ENCODE measurements at regions not wholly inside any gene's neighbourhood (a gene's known extent, or its start where the extent isn't known, plus 50 kb on each side); places are given as distances from the start of the nearest gene placed in this dataset.
"Not testable (repeated sequence)": the region's sequence is repeated elsewhere in the genome, so short reads cannot be mapped to it uniquely, and the experiment has no call there.

GRCh38 chr7:155947051-155947450 lies 134.8 kb upstream of the SHH start:
- Mint-ChIP-seq H3K27ac (no peak overlapping the region), H3K4me3 (no peak overlapping the region)

GRCh38 chr7:155945670-155946325 lies 133.5 kb upstream of the SHH start:
- H3K36me3 Mint-ChIP-seq (ENCODE audit: low read depth): no peaks in the 10 kb centered on the region

More at GRCh38 chr7:155947051-155947450, 134.8 kb upstream of the SHH start:
- no peaks in the 10 kb centered on the region for H3K36me3 Mint-ChIP-seq (ENCODE audit: low read depth)
- H3K9me3 Mint-ChIP-seq: peaks cover 19% of the 10 kb centered on the region
- intact Hi-C loops (cut with micrococcal nuclease): no loop called here
- H3K4me1 Mint-ChIP-seq (ENCODE audit: low read depth): no peaks in the 10 kb centered on the region
- H3K27me3 Mint-ChIP-seq: no peaks in the 10 kb centered on the region

GRCh38 chr7:155944901-155945300 lies 132.6 kb upstream of the SHH start:
- H3K27ac Mint-ChIP-seq: no peak overlapping the region
- intact Hi-C loops (cut with micrococcal nuclease): no loop called here
- H3K4me3 Mint-ChIP-seq: no peak overlapping the region
- H3K4me1 Mint-ChIP-seq (ENCODE audit: low read depth): no peaks in the 10 kb centered on the region
- H3K27me3 Mint-ChIP-seq: no peaks in the 10 kb centered on the region
- no peaks in the 10 kb centered on the region for H3K36me3 Mint-ChIP-seq (ENCODE audit: low read depth)
- H3K9me3 Mint-ChIP-seq: peaks cover 21% of the 10 kb centered on the region

More at GRCh38 chr7:155945670-155946325, 133.5 kb upstream of the SHH start:
- Mint-ChIP-seq H3K27me3 (no peaks in the 10 kb centered on the region), H3K27ac (no peak overlapping the region), H3K4me3 (no peak overlapping the region), H3K4me1 (ENCODE audit: low read depth) (no peaks in the 10 kb centered on the region), H3K9me3 (peaks cover 19% of the 10 kb centered on the region)
- intact Hi-C loops (cut with micrococcal nuclease): no loop called here

GRCh38 chr7:155943251-155943899 lies 131.1 kb upstream of the SHH start:
- no peaks in the 10 kb centered on the region for H3K36me3 Mint-ChIP-seq (ENCODE audit: low read depth)
- H3K9me3 Mint-ChIP-seq: peaks cover 35% of the 10 kb centered on the region
- intact Hi-C loops (cut with micrococcal nuclease): no loop called here
- no peaks in the 10 kb centered on the region for H3K4me1 Mint-ChIP-seq (ENCODE audit: low read depth)
- no peaks in the 10 kb centered on the region for H3K27me3 Mint-ChIP-seq
- no peak overlapping the region for H3K4me3 Mint-ChIP-seq
- H3K27ac Mint-ChIP-seq: no peak overlapping the region

GRCh38 chr7:155942226-155942950 lies 130.1 kb upstream of the SHH start:
- Mint-ChIP-seq H3K36me3 (ENCODE audit: low read depth) (no peaks in the 10 kb centered on the region), H3K27ac (no peak overlapping the region), H3K4me1 (ENCODE audit: low read depth) (no peaks in the 10 kb centered on the region), H3K4me3 (no peak overlapping the region), H3K9me3 (peaks cover 42% of the 10 kb centered on the region), H3K27me3 (no peaks in the 10 kb centered on the region)
- intact Hi-C loops (cut with micrococcal nuclease): no loop called here

GRCh38 chr7:155941688-155942087 lies 129.4 kb upstream of the SHH start:
- intact Hi-C loops (cut with micrococcal nuclease): no loop called here
- no peaks in the 10 kb centered on the region for H3K36me3 Mint-ChIP-seq (ENCODE audit: low read depth)
- H3K4me1 Mint-ChIP-seq (ENCODE audit: low read depth): no peaks in the 10 kb centered on the region
- H3K9me3 Mint-ChIP-seq: peaks cover 39% of the 10 kb centered on the region
- no peaks in the 10 kb centered on the region for H3K27me3 Mint-ChIP-seq
- no peak overlapping the region for H3K4me3 Mint-ChIP-seq
- H3K27ac Mint-ChIP-seq: no peak overlapping the region

GRCh38 chr7:155939350-155939749 lies 127.1 kb upstream of the SHH start:
- no peaks in the 10 kb centered on the region for H3K36me3 Mint-ChIP-seq (ENCODE audit: low read depth)
- H3K27ac Mint-ChIP-seq: no peak overlapping the region
- intact Hi-C loops (cut with micrococcal nuclease): no loop called here
- H3K27me3 Mint-ChIP-seq: no peaks in the 10 kb centered on the region
- H3K4me1 Mint-ChIP-seq (ENCODE audit: low read depth): no peaks in the 10 kb centered on the region
- H3K4me3 Mint-ChIP-seq: no peak overlapping the region
- peaks cover 38% of the 10 kb centered on the region for H3K9me3 Mint-ChIP-seq

GRCh38 chr7:155938129-155938528 lies 125.9 kb upstream of the SHH start:
- H3K9me3 Mint-ChIP-seq: peaks cover 44% of the 10 kb centered on the region
- no peaks in the 10 kb centered on the region for H3K27me3 Mint-ChIP-seq
- no peaks in the 10 kb centered on the region for H3K4me1 Mint-ChIP-seq (ENCODE audit: low read depth)
- H3K36me3 Mint-ChIP-seq (ENCODE audit: low read depth): no peaks in the 10 kb centered on the region
- intact Hi-C loops (cut with micrococcal nuclease): no loop called here
- no peak overlapping the region for H3K27ac Mint-ChIP-seq
- H3K4me3 Mint-ChIP-seq: no peak overlapping the region

GRCh38 chr7:155935726-155936125 lies 123.5 kb upstream of the SHH start:
- Mint-ChIP-seq H3K4me3 (no peak overlapping the region), H3K27me3 (no peaks in the 10 kb centered on the region), H3K27ac (no peak overlapping the region), H3K9me3 (peaks cover 44% of the 10 kb centered on the region), H3K36me3 (ENCODE audit: low read depth) (no peaks in the 10 kb centered on the region), H3K4me1 (ENCODE audit: low read depth) (no peaks in the 10 kb centered on the region)
- intact Hi-C loops (cut with micrococcal nuclease): no loop called here

- no peak overlapping the region for H3K4me3 Mint-ChIP-seq
- H3K27ac Mint-ChIP-seq: no peak overlapping the region
- H3K9me3 Mint-ChIP-seq: peaks cover 44% of the 10 kb centered on the region
- intact Hi-C loops (cut with micrococcal nuclease): no loop called here
- H3K4me1 Mint-ChIP-seq (ENCODE audit: low read depth): no peaks in the 10 kb centered on the region
- no peaks in the 10 kb centered on the region for H3K27me3 Mint-ChIP-seq
- H3K36me3 Mint-ChIP-seq (ENCODE audit: low read depth): no peaks in the 10 kb centered on the region
Measured at GRCh38 chr7:155935005-155935557, 122.8 kb upstream of the SHH start.

- intact Hi-C loops (cut with micrococcal nuclease); H3K4me3 Mint-ChIP-seq; H3K4me1 Mint-ChIP-seq (ENCODE audit: low read depth); H3K27me3 Mint-ChIP-seq; H3K36me3 Mint-ChIP-seq (ENCODE audit: low read depth); H3K27ac Mint-ChIP-seq: not testable (repeated sequence)
- peaks cover 21% of the 10 kb centered on the region for H3K9me3 Mint-ChIP-seq
Measured at GRCh38 chr7:155932324-155932723, 120.1 kb upstream of the SHH start.

- intact Hi-C loops (cut with micrococcal nuclease): no loop called here
- Mint-ChIP-seq H3K9me3 (peaks cover 19% of the 10 kb centered on the region), H3K4me3 (no peak overlapping the region), H3K27me3 (no peaks in the 10 kb centered on the region), H3K36me3 (ENCODE audit: low read depth) (no peaks in the 10 kb centered on the region), H3K27ac (no peak overlapping the region), H3K4me1 (ENCODE audit: low read depth) (no peaks in the 10 kb centered on the region)
Measured at GRCh38 chr7:155931396-155932085, 119.3 kb upstream of the SHH start.

GRCh38 chr7:155930527-155930926 lies 118.3 kb upstream of the SHH start:
- intact Hi-C loops (cut with micrococcal nuclease): no loop called here
- Mint-ChIP-seq H3K36me3 (ENCODE audit: low read depth) (no peaks in the 10 kb centered on the region), H3K4me1 (ENCODE audit: low read depth) (no peaks in the 10 kb centered on the region), H3K9me3 (peaks cover 18% of the 10 kb centered on the region), H3K27me3 (no peaks in the 10 kb centered on the region), H3K27ac (no peak overlapping the region), H3K4me3 (no peak overlapping the region)

- intact Hi-C loops (cut with micrococcal nuclease): no loop called here
- no peaks in the 10 kb centered on the region for H3K4me1 Mint-ChIP-seq (ENCODE audit: low read depth)
- H3K27ac Mint-ChIP-seq: no peak overlapping the region
- no peak overlapping the region for H3K4me3 Mint-ChIP-seq
- no peaks in the 10 kb centered on the region for H3K27me3 Mint-ChIP-seq
- H3K36me3 Mint-ChIP-seq (ENCODE audit: low read depth): no peaks in the 10 kb centered on the region
- H3K9me3 Mint-ChIP-seq: peaks cover 13% of the 10 kb centered on the region
Measured at GRCh38 chr7:155930061-155930460, 117.8 kb upstream of the SHH start.

All from dendritic cell treated with granulocyte-macrophage colony-stimulating factor and Interleukin-4, amounts not matched to agents 40 ng/mL and 50 ng/mL, for 4 days (primary cell).